ENCODE measurements at regions not wholly inside any gene's neighbourhood (a gene's known extent, or its start where the extent isn't known, plus 50 kb on each side); places are given as distances from the start of the nearest gene placed in this dataset.
"Not testable (repeated sequence)": the region's sequence is repeated elsewhere in the genome, so short reads cannot be mapped to it uniquely, and the experiment has no call there.

DNA sequence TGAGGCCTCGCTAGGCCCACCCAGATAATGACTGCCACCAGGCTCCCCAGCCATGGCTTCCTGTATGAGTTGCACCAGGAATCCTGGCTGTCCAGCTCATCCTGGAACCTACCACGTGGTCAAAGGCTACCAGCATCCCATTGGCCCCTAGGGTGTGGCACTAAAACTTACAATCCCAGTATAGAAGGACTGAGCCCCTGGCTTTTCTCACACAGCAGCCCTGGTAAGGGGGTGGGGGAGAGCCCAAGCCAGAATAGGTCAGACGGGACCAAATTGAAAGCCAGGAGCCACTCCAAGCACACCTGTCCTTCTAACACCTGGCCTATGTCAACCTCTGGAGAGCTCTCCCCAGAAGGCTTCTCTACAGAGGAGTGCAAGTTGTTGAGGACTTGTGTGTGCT lies 269.3 kb upstream of the AGTR2 start:
- Histone ChIP-seq H3K36me3 (ENCODE audit: control insufficient read depth in 1 of 2, insufficient read depth in 2 of 2, low read length in 1 of 2) (no peaks in the 10 kb centered on the region), H3K9me3 (ENCODE audit: control insufficient read depth, low read length) (peaks cover 5% of the 10 kb centered on the region), H3K27me3 (ENCODE audit: control insufficient read depth in 1 of 2, insufficient read depth in 2 of 2, low read length in 1 of 2) (no peaks in the 10 kb centered on the region), H3K27ac (ENCODE audit: low read depth in 1 of 2, low read length in 2 of 2) (no peak overlapping the region), H3K4me1 (ENCODE audit: control insufficient read depth in 1 of 2, insufficient read depth in 2 of 2, low read length in 2 of 2) (no peaks in the 10 kb centered on the region), H3K4me3 (ENCODE audit: low read length in 2 of 2) (no peak overlapping the region)
- DNase-seq (no peak), ATAC-seq (ENCODE audit: low FRiP score) (no peak)
- WGBS, 2 donors, result 87% methylated on average over 3 of the region's 3 CpGs
- intact Hi-C loops (cut with DNase I), result no loop called here

GRCh38 chrX:115902995-115903394 lies 267.5 kb upstream of the AGTR2 start:
- Histone ChIP-seq H3K27ac (ENCODE audit: low read depth in 1 of 2, low read length in 2 of 2) (no peak overlapping the region), H3K9me3 (ENCODE audit: control insufficient read depth, low read length) (peaks cover 4% of the 10 kb centered on the region), H3K27me3 (ENCODE audit: control insufficient read depth in 1 of 2, insufficient read depth in 2 of 2, low read length in 1 of 2) (no peaks in the 10 kb centered on the region), H3K4me3 (ENCODE audit: low read length in 2 of 2) (no peak overlapping the region), H3K36me3 (ENCODE audit: control insufficient read depth in 1 of 2, insufficient read depth in 2 of 2, low read length in 1 of 2) (no peaks in the 10 kb centered on the region), H3K4me1 (ENCODE audit: control insufficient read depth in 1 of 2, insufficient read depth in 2 of 2, low read length in 2 of 2) (no peaks in the 10 kb centered on the region)
- ATAC-seq (ENCODE audit: low FRiP score), result no peak
- DNase-seq, result no peak
- intact Hi-C loops (cut with DNase I), result no loop called here
- WGBS, 2 donors, result 86 to 97% methylated on average over 7 of the region's 7 CpGs

- Histone ChIP-seq H3K36me3 (ENCODE audit: control insufficient read depth in 1 of 2, insufficient read depth in 2 of 2, low read length in 1 of 2) (no peaks in the 10 kb centered on the region), H3K9me3 (ENCODE audit: control insufficient read depth, low read length) (no peaks in the 10 kb centered on the region), H3K27me3 (ENCODE audit: control insufficient read depth in 1 of 2, insufficient read depth in 2 of 2, low read length in 1 of 2) (no peaks in the 10 kb centered on the region), H3K27ac (ENCODE audit: low read depth in 1 of 2, low read length in 2 of 2) (no peak overlapping the region), H3K4me1 (ENCODE audit: control insufficient read depth in 1 of 2, insufficient read depth in 2 of 2, low read length in 2 of 2) (no peaks in the 10 kb centered on the region), H3K4me3 (ENCODE audit: low read length in 2 of 2) (no peak overlapping the region)
- DNase-seq (no peak), ATAC-seq (ENCODE audit: low FRiP score) (no peak)
- WGBS, 2 donors, result 92 to 99% methylated on average over 2 of the region's 2 CpGs
- intact Hi-C loops (cut with DNase I), result no loop called here
These were observed 264.3 kb upstream of the AGTR2 start for GRCh38 chrX:115906276-115906675.

DNA sequence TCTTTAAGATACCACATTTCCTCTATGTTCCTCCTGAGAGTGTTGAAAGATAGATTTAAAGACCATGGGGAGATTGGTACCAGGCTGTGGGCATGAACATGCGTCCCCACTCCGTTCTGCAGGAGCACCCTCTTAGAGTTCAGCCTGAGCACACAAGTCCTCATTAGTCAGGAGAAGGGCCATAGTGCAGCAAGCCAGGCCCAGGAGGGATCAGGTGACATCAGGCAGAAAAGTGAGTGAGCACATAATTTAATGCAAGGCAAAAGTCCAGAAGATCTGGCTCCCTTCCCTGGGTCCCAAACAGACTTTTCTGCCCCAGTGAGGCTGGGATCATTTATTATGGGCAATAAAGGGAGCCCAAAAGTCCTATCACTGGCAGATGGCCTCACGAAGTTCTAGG lies 263.7 kb upstream of the AGTR2 start:
- H3K27ac ChIP-seq (ENCODE audit: low read depth in 1 of 2, low read length in 2 of 2), result no peak overlapping the region

DNA sequence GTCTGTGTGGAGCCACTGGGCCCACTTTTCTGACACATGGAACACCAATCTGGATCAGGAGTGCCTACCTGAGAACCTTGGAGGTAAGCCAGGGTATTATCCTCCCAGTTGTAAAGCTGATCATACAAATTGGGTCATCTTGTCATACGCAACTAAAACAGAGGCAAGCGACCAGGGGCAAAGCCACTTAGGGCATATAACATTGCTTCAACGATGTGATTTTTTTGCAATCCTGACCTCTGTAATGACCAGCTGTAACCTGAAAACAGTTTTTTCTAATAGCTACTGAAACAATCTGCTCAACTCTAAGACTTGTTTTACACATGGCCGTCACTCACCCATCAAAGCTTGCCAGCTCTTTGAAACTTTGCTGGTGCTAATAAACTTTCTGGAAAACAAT lies 261.5 kb upstream of the AGTR2 start:
- Histone ChIP-seq H3K4me1 (ENCODE audit: control insufficient read depth in 1 of 2, insufficient read depth in 2 of 2, low read length in 2 of 2) (no peaks in the 10 kb centered on the region), H3K27me3 (ENCODE audit: control insufficient read depth in 1 of 2, insufficient read depth in 2 of 2, low read length in 1 of 2) (no peaks in the 10 kb centered on the region), H3K9me3 (ENCODE audit: control insufficient read depth, low read length) (peaks cover 3% of the 10 kb centered on the region), H3K4me3 (ENCODE audit: low read length in 2 of 2) (no peak overlapping the region), H3K36me3 (ENCODE audit: control insufficient read depth in 1 of 2, insufficient read depth in 2 of 2, low read length in 1 of 2) (no peaks in the 10 kb centered on the region), H3K27ac (ENCODE audit: low read depth in 1 of 2, low read length in 2 of 2) (no peak overlapping the region)
- DNase-seq (no peak), ATAC-seq (ENCODE audit: low FRiP score) (no peak)
- 87 to 93% methylated on average over 4 of the region's 4 CpGs for WGBS, 2 donors
- intact Hi-C loops (cut with DNase I), result no loop called here

More for the DNA sequence above, 263.7 kb upstream of the AGTR2 start:
- H3K4me1 ChIP-seq (ENCODE audit: control insufficient read depth in 1 of 2, insufficient read depth in 2 of 2, low read length in 2 of 2), result no peaks in the 10 kb centered on the region
- no peak overlapping the region for H3K4me3 ChIP-seq (ENCODE audit: low read length in 2 of 2)
- 89 to 96% methylated on average over 3 of the region's 3 CpGs for WGBS, 2 donors
- DNase-seq (no peak), ATAC-seq (ENCODE audit: low FRiP score) (no peak)
- H3K9me3 ChIP-seq (ENCODE audit: control insufficient read depth, low read length), result peaks cover 3% of the 10 kb centered on the region
- H3K27me3 ChIP-seq (ENCODE audit: control insufficient read depth in 1 of 2, insufficient read depth in 2 of 2, low read length in 1 of 2), result no peaks in the 10 kb centered on the region
- no peaks in the 10 kb centered on the region for H3K36me3 ChIP-seq (ENCODE audit: control insufficient read depth in 1 of 2, insufficient read depth in 2 of 2, low read length in 1 of 2)
- intact Hi-C loops (cut with DNase I), result no loop called here

DNA sequence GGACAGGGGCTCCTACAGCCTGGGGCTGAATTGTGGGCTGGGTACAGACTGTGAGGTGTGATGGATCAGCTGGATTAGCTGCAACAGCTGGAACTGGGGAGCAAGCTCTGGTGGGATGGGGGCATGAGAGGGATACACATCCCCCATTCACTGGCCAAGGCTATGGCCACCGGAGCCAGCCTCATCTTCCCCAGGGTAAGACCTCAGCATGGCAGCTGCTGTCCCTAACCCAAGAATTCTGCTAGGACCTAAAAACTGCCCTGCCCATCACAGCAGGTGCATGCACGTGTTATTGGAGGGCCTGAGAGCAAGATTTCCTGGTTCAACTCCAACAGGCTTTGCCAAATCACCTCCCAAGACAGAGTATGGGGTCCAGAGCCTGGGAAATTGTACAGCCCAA lies 258.6 kb upstream of the AGTR2 start:
- H3K4me3 ChIP-seq (ENCODE audit: low read length in 2 of 2), result no peak overlapping the region
- intact Hi-C loops (cut with DNase I), result no loop called here

DNA sequence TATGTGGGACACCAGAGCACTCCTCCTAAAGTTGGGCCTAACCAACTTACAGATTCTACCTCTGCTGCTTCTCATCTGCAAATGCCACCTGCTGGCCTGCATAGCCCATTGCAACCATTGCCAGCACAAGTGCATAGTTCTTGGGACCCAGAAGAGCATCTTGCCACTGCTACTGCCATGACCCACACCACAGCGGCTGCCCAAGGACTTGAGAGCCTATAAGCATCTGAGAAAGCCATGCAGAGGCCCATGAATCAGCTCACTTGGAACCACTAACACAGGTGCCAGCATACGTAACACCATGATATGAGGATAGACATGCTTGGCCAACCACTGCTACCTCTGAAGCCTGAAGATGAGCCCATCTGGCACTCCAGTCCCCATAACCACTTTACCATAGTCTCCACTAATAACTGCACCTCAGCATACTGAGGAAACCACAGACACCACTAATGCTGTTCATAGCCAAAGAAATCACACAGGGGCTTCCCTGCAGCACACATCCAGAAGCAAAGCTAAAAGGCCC lies 258.1 kb upstream of the AGTR2 start:
- intact Hi-C loops (cut with DNase I), result no loop called here
- ATAC-seq (ENCODE audit: low FRiP score), result no peak

More for the DNA sequence above, 258.6 kb upstream of the AGTR2 start:
- WGBS, 2 donors, result 94 to 96% methylated on average over 1 to 2 of the region's 2 CpGs
- no peak overlapping the region for H3K27ac ChIP-seq (ENCODE audit: low read depth in 1 of 2, low read length in 2 of 2)
- no peaks in the 10 kb centered on the region for H3K27me3 ChIP-seq (ENCODE audit: control insufficient read depth in 1 of 2, insufficient read depth in 2 of 2, low read length in 1 of 2)
- H3K36me3 ChIP-seq (ENCODE audit: control insufficient read depth in 1 of 2, insufficient read depth in 2 of 2, low read length in 1 of 2), result no peaks in the 10 kb centered on the region
- peaks cover 3% of the 10 kb centered on the region for H3K9me3 ChIP-seq (ENCODE audit: control insufficient read depth, low read length)
- no peaks in the 10 kb centered on the region for H3K4me1 ChIP-seq (ENCODE audit: control insufficient read depth in 1 of 2, insufficient read depth in 2 of 2, low read length in 2 of 2)
- ATAC-seq (ENCODE audit: low FRiP score) (no peak), DNase-seq (no peak)

GRCh38 chrX:115913575-115913974 lies 257.0 kb upstream of the AGTR2 start:
- Histone ChIP-seq H3K9me3 (ENCODE audit: control insufficient read depth, low read length) (peaks cover 3% of the 10 kb centered on the region), H3K27me3 (ENCODE audit: control insufficient read depth in 1 of 2, insufficient read depth in 2 of 2, low read length in 1 of 2) (no peaks in the 10 kb centered on the region), H3K4me3 (ENCODE audit: low read length in 2 of 2) (no peak overlapping the region), H3K36me3 (ENCODE audit: control insufficient read depth in 1 of 2, insufficient read depth in 2 of 2, low read length in 1 of 2) (no peaks in the 10 kb centered on the region), H3K4me1 (ENCODE audit: control insufficient read depth in 1 of 2, insufficient read depth in 2 of 2, low read length in 2 of 2) (no peaks in the 10 kb centered on the region), H3K27ac (ENCODE audit: low read depth in 1 of 2, low read length in 2 of 2) (no peak overlapping the region)
- no peak for DNase-seq
- intact Hi-C loops (cut with DNase I), result no loop called here
- ATAC-seq (ENCODE audit: low FRiP score), result no peak

More for the DNA sequence above, 258.1 kb upstream of the AGTR2 start:
- H3K36me3 ChIP-seq (ENCODE audit: control insufficient read depth in 1 of 2, insufficient read depth in 2 of 2, low read length in 1 of 2), result no peaks in the 10 kb centered on the region
- no peaks in the 10 kb centered on the region for H3K4me1 ChIP-seq (ENCODE audit: control insufficient read depth in 1 of 2, insufficient read depth in 2 of 2, low read length in 2 of 2)
- WGBS, 2 donors, result 61 to 97% methylated on average over 2 of the region's 2 CpGs
- no peak overlapping the region for H3K27ac ChIP-seq (ENCODE audit: low read depth in 1 of 2, low read length in 2 of 2)
- no peaks in the 10 kb centered on the region for H3K27me3 ChIP-seq (ENCODE audit: control insufficient read depth in 1 of 2, insufficient read depth in 2 of 2, low read length in 1 of 2)
- no peak for DNase-seq
- H3K9me3 ChIP-seq (ENCODE audit: control insufficient read depth, low read length), result peaks cover 3% of the 10 kb centered on the region
- no peak overlapping the region for H3K4me3 ChIP-seq (ENCODE audit: low read length in 2 of 2)

DNA sequence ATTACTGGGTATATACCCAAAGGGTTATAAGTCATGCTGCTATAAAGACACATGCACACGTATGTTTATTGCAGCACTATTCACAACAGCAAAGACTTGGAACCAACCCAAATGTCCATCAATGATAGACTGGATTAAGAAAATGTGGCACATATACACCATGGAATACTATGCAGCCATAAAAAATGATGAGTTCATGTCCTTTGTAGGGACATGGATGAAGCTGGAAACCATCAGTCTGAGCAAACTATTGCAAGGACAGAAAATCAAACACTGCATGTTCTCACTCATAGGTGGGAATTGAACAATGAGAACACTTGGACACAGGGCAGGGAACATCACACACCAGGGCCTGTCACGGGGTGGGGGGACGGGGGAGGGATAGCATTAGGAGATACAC lies 254.9 kb upstream of the AGTR2 start:
- intact Hi-C loops (cut with DNase I); H3K27ac ChIP-seq (ENCODE audit: low read depth in 1 of 2, low read length in 2 of 2); H3K9me3 ChIP-seq (ENCODE audit: control insufficient read depth, low read length); DNase-seq; H3K4me3 ChIP-seq (ENCODE audit: low read length in 2 of 2); H3K4me1 ChIP-seq (ENCODE audit: control insufficient read depth in 1 of 2, insufficient read depth in 2 of 2, low read length in 2 of 2); H3K27me3 ChIP-seq (ENCODE audit: control insufficient read depth in 1 of 2, insufficient read depth in 2 of 2, low read length in 1 of 2); ATAC-seq (ENCODE audit: low FRiP score); H3K36me3 ChIP-seq (ENCODE audit: control insufficient read depth in 1 of 2, insufficient read depth in 2 of 2, low read length in 1 of 2): not testable (repeated sequence)
- WGBS, 2 donors, result 87 to 92% methylated on average over 3 of the region's 3 CpGs

All from aorta (tissue), 5 donors.